ENCODE measurements at regions not wholly inside any gene's neighbourhood (a gene's known extent, or its start where the extent isn't known, plus 50 kb on each side); places are given as distances from the start of the nearest gene placed in this dataset.

- 83 to 86% methylated on average over 9 of the region's 9 CpGs for WGBS, 2 donors
- Histone ChIP-seq H3K9me3 (ENCODE audit: control insufficient read depth, low read length) (no peaks in the 10 kb centered on the region), H3K27ac (ENCODE audit: low read depth in 1 of 2, low read length in 2 of 2) (no peak overlapping the region), H3K4me3 (ENCODE audit: low read length in 2 of 2) (no peak overlapping the region), H3K4me1 (ENCODE audit: control insufficient read depth in 1 of 2, insufficient read depth in 2 of 2, low read length in 2 of 2) (no peaks in the 10 kb centered on the region), H3K27me3 (ENCODE audit: control insufficient read depth in 1 of 2, insufficient read depth in 2 of 2, low read length in 1 of 2) (no peaks in the 10 kb centered on the region), H3K36me3 (ENCODE audit: control insufficient read depth in 1 of 2, insufficient read depth in 2 of 2, low read length in 1 of 2) (no peaks in the 10 kb centered on the region)
- intact Hi-C loops (cut with DNase I), result no loop called here
- ATAC-seq (ENCODE audit: low FRiP score) (no peak), DNase-seq (no peak)
Observed at GRCh38 chr20:39395478-39396291, 433.5 kb downstream of the DHX35 start.

GRCh38 chr20:39394461-39394860, 432.3 kb downstream of the DHX35 start:
- Histone ChIP-seq H3K27ac (ENCODE audit: low read depth in 1 of 2, low read length in 2 of 2) (no peak overlapping the region), H3K36me3 (ENCODE audit: control insufficient read depth in 1 of 2, insufficient read depth in 2 of 2, low read length in 1 of 2) (no peaks in the 10 kb centered on the region), H3K4me1 (ENCODE audit: control insufficient read depth in 1 of 2, insufficient read depth in 2 of 2, low read length in 2 of 2) (no peaks in the 10 kb centered on the region), H3K4me3 (ENCODE audit: low read length in 2 of 2) (no peak overlapping the region), H3K9me3 (ENCODE audit: control insufficient read depth, low read length) (no peaks in the 10 kb centered on the region), H3K27me3 (ENCODE audit: control insufficient read depth in 1 of 2, insufficient read depth in 2 of 2, low read length in 1 of 2) (no peaks in the 10 kb centered on the region)
- DNase-seq (no peak), ATAC-seq (ENCODE audit: low FRiP score) (no peak)
- intact Hi-C loops (cut with DNase I), result no loop called here
- 89 to 91% methylated on average over 2 of the region's 2 CpGs for WGBS, 2 donors

- ATAC-seq (ENCODE audit: low FRiP score) (no peak), DNase-seq (no peak)
- no peaks in the 10 kb centered on the region for H3K27me3 ChIP-seq (ENCODE audit: control insufficient read depth in 1 of 2, insufficient read depth in 2 of 2, low read length in 1 of 2)
- 34 to 39% methylated on average over 5 of the region's 5 CpGs for WGBS, 2 donors
- no peaks in the 10 kb centered on the region for H3K36me3 ChIP-seq (ENCODE audit: control insufficient read depth in 1 of 2, insufficient read depth in 2 of 2, low read length in 1 of 2)
- no peak overlapping the region for H3K4me3 ChIP-seq (ENCODE audit: low read length in 2 of 2)
- no peak overlapping the region for H3K27ac ChIP-seq (ENCODE audit: low read depth in 1 of 2, low read length in 2 of 2)
- intact Hi-C loops (cut with DNase I), result no loop called here
- no peaks in the 10 kb centered on the region for H3K9me3 ChIP-seq (ENCODE audit: control insufficient read depth, low read length)
- no peaks in the 10 kb centered on the region for H3K4me1 ChIP-seq (ENCODE audit: control insufficient read depth in 1 of 2, insufficient read depth in 2 of 2, low read length in 2 of 2)
Observed at GRCh38 chr20:39390186-39390585, 428.0 kb downstream of the DHX35 start.

- DNase-seq (no peak), ATAC-seq (ENCODE audit: low FRiP score) (no peak)
- H3K27me3 ChIP-seq (ENCODE audit: control insufficient read depth in 1 of 2, insufficient read depth in 2 of 2, low read length in 1 of 2), result no peaks in the 10 kb centered on the region
- H3K9me3 ChIP-seq (ENCODE audit: control insufficient read depth, low read length), result no peaks in the 10 kb centered on the region
- no peak overlapping the region for H3K27ac ChIP-seq (ENCODE audit: low read depth in 1 of 2, low read length in 2 of 2)
- H3K4me1 ChIP-seq (ENCODE audit: control insufficient read depth in 1 of 2, insufficient read depth in 2 of 2, low read length in 2 of 2), result no peaks in the 10 kb centered on the region
- H3K4me3 ChIP-seq (ENCODE audit: low read length in 2 of 2), result no peak overlapping the region
- H3K36me3 ChIP-seq (ENCODE audit: control insufficient read depth in 1 of 2, insufficient read depth in 2 of 2, low read length in 1 of 2), result no peaks in the 10 kb centered on the region
- intact Hi-C loops (cut with DNase I), result no loop called here
- 54 to 59% methylated on average over 4 of the region's 4 CpGs for WGBS, 2 donors
Observed at GRCh38 chr20:39381595-39381994, 419.5 kb downstream of the DHX35 start.

GRCh38 chr20:39378776-39379175, 416.6 kb downstream of the DHX35 start:
- intact Hi-C loops (cut with DNase I), result no loop called here
- no peaks in the 10 kb centered on the region for H3K27me3 ChIP-seq (ENCODE audit: control insufficient read depth in 1 of 2, insufficient read depth in 2 of 2, low read length in 1 of 2)
- DNase-seq, result no peak
- no peak overlapping the region for H3K27ac ChIP-seq (ENCODE audit: low read depth in 1 of 2, low read length in 2 of 2)
- 56 to 66% methylated on average over 5 of the region's 5 CpGs for WGBS, 2 donors
- H3K36me3 ChIP-seq (ENCODE audit: control insufficient read depth in 1 of 2, insufficient read depth in 2 of 2, low read length in 1 of 2), result no peaks in the 10 kb centered on the region
- no peak for ATAC-seq (ENCODE audit: low FRiP score)
- no peaks in the 10 kb centered on the region for H3K4me1 ChIP-seq (ENCODE audit: control insufficient read depth in 1 of 2, insufficient read depth in 2 of 2, low read length in 2 of 2)
- no peaks in the 10 kb centered on the region for H3K9me3 ChIP-seq (ENCODE audit: control insufficient read depth, low read length)
- no peak overlapping the region for H3K4me3 ChIP-seq (ENCODE audit: low read length in 2 of 2)

GRCh38 chr20:39376788-39377187, 414.6 kb downstream of the DHX35 start:
- Histone ChIP-seq H3K4me1 (ENCODE audit: control insufficient read depth in 1 of 2, insufficient read depth in 2 of 2, low read length in 2 of 2) (no peaks in the 10 kb centered on the region), H3K27ac (ENCODE audit: low read depth in 1 of 2, low read length in 2 of 2) (no peak overlapping the region)
- intact Hi-C loops (cut with DNase I), result no loop called here

GRCh38 chr20:39364320-39364719, 402.2 kb downstream of the DHX35 start:
- Histone ChIP-seq H3K27ac (ENCODE audit: low read depth in 1 of 2, low read length in 2 of 2) (no peak overlapping the region), H3K4me3 (ENCODE audit: low read length in 2 of 2) (no peak overlapping the region), H3K9me3 (ENCODE audit: control insufficient read depth, low read length) (no peaks in the 10 kb centered on the region), H3K36me3 (ENCODE audit: control insufficient read depth in 1 of 2, insufficient read depth in 2 of 2, low read length in 1 of 2) (no peaks in the 10 kb centered on the region), H3K4me1 (ENCODE audit: control insufficient read depth in 1 of 2, insufficient read depth in 2 of 2, low read length in 2 of 2) (no peaks in the 10 kb centered on the region), H3K27me3 (ENCODE audit: control insufficient read depth in 1 of 2, insufficient read depth in 2 of 2, low read length in 1 of 2) (no peaks in the 10 kb centered on the region)
- intact Hi-C loops (cut with DNase I), result no loop called here
- no peak for ATAC-seq (ENCODE audit: low FRiP score)
- DNase-seq, result no peak
- 72 to 75% methylated on average over 2 of the region's 2 CpGs for WGBS, 2 donors

More at GRCh38 chr20:39376788-39377187, 414.6 kb downstream of the DHX35 start:
- no peaks in the 10 kb centered on the region for H3K27me3 ChIP-seq (ENCODE audit: control insufficient read depth in 1 of 2, insufficient read depth in 2 of 2, low read length in 1 of 2)
- H3K36me3 ChIP-seq (ENCODE audit: control insufficient read depth in 1 of 2, insufficient read depth in 2 of 2, low read length in 1 of 2), result no peaks in the 10 kb centered on the region
- H3K4me3 ChIP-seq (ENCODE audit: low read length in 2 of 2), result no peak overlapping the region
- no peak for DNase-seq
- ATAC-seq (ENCODE audit: low FRiP score), result no peak
- 65 to 68% methylated on average over 4 of the region's 4 CpGs for WGBS, 2 donors
- no peaks in the 10 kb centered on the region for H3K9me3 ChIP-seq (ENCODE audit: control insufficient read depth, low read length)

GRCh38 chr20:39359981-39360620, 398.0 kb downstream of the DHX35 start:
- no peak overlapping the region for H3K27ac ChIP-seq (ENCODE audit: low read depth in 1 of 2, low read length in 2 of 2)
- H3K4me3 ChIP-seq (ENCODE audit: low read length in 2 of 2), result no peak overlapping the region
- H3K9me3 ChIP-seq (ENCODE audit: control insufficient read depth, low read length), result no peaks in the 10 kb centered on the region
- intact Hi-C loops (cut with DNase I), result no loop called here
- no peaks in the 10 kb centered on the region for H3K27me3 ChIP-seq (ENCODE audit: control insufficient read depth in 1 of 2, insufficient read depth in 2 of 2, low read length in 1 of 2)
- DNase-seq, result no peak
- ATAC-seq (ENCODE audit: low FRiP score), result no peak
- 66 to 68% methylated on average over 4 of the region's 4 CpGs for WGBS, 2 donors
- H3K4me1 ChIP-seq (ENCODE audit: control insufficient read depth in 1 of 2, insufficient read depth in 2 of 2, low read length in 2 of 2), result no peaks in the 10 kb centered on the region
- no peaks in the 10 kb centered on the region for H3K36me3 ChIP-seq (ENCODE audit: control insufficient read depth in 1 of 2, insufficient read depth in 2 of 2, low read length in 1 of 2)

- ATAC-seq (ENCODE audit: low FRiP score) (no peak), DNase-seq (peak in 1 of 2 donors; percentile 52)
- WGBS, 2 donors, result 59 to 69% methylated on average over 1 of the region's 1 CpG
- Histone ChIP-seq H3K4me3 (ENCODE audit: low read length in 2 of 2) (no peak overlapping the region), H3K4me1 (ENCODE audit: control insufficient read depth in 1 of 2, insufficient read depth in 2 of 2, low read length in 2 of 2) (no peaks in the 10 kb centered on the region), H3K9me3 (ENCODE audit: control insufficient read depth, low read length) (no peaks in the 10 kb centered on the region), H3K27me3 (ENCODE audit: control insufficient read depth in 1 of 2, insufficient read depth in 2 of 2, low read length in 1 of 2) (no peaks in the 10 kb centered on the region), H3K36me3 (ENCODE audit: control insufficient read depth in 1 of 2, insufficient read depth in 2 of 2, low read length in 1 of 2) (no peaks in the 10 kb centered on the region), H3K27ac (ENCODE audit: low read depth in 1 of 2, low read length in 2 of 2) (no peak overlapping the region)
- intact Hi-C loops (cut with DNase I), result no loop called here
Observed at GRCh38 chr20:39358052-39358451, 395.9 kb downstream of the DHX35 start.
